ENCODE measurements at regions not wholly inside any gene's neighbourhood (a gene's known extent, or its start where the extent isn't known, plus 50 kb on each side); places are given as distances from the start of the nearest gene placed in this dataset.

GRCh38 chr1:14441302-14441741 is 157.2 kb upstream of the KAZN start:
- DNase-seq (ENCODE audit: low read depth), result no peak

- DNase-seq (ENCODE audit: low read depth), result no peak
Measured at GRCh38 chr1:14442669-14443068, 155.8 kb upstream of the KAZN start.

- DNase-seq (ENCODE audit: low read depth), result no peak
Measured at GRCh38 chr1:14443164-14443787, 155.2 kb upstream of the KAZN start.

- DNase-seq (ENCODE audit: low read depth), result no peak
Measured at GRCh38 chr1:14451217-14451616, 147.3 kb upstream of the KAZN start.

- DNase-seq (ENCODE audit: low read depth), result no peak
Measured at GRCh38 chr1:14452551-14452950, 145.9 kb upstream of the KAZN start.

GRCh38 chr1:14460173-14460572 is 138.3 kb upstream of the KAZN start:
- no peak for DNase-seq (ENCODE audit: low read depth)

GRCh38 chr1:14462851-14463250 is 135.6 kb upstream of the KAZN start:
- DNase-seq (ENCODE audit: low read depth), result no peak

- DNase-seq (ENCODE audit: low read depth), result no peak
Measured at GRCh38 chr1:14466006-14466405, 132.5 kb upstream of the KAZN start.

- no peak for DNase-seq (ENCODE audit: low read depth)
Measured at GRCh38 chr1:14467112-14467511, 131.4 kb upstream of the KAZN start.

- no peak for DNase-seq (ENCODE audit: low read depth)
Measured at GRCh38 chr1:14468751-14469150, 129.7 kb upstream of the KAZN start.

- no peak for DNase-seq (ENCODE audit: low read depth)
Measured at GRCh38 chr1:14470802-14471201, 127.7 kb upstream of the KAZN start.

GRCh38 chr1:14474856-14475255 is 123.6 kb upstream of the KAZN start:
- DNase-seq (ENCODE audit: low read depth), result no peak

GRCh38 chr1:14476170-14476955 is 122.1 kb upstream of the KAZN start:
- DNase-seq (ENCODE audit: low read depth), result no peak

GRCh38 chr1:14478120-14478519 is 120.4 kb upstream of the KAZN start:
- no peak for DNase-seq (ENCODE audit: low read depth)

- no peak for DNase-seq (ENCODE audit: low read depth)
Measured at GRCh38 chr1:14479865-14480264, 118.6 kb upstream of the KAZN start.

GRCh38 chr1:14482784-14483450 is 115.6 kb upstream of the KAZN start:
- DNase-seq (ENCODE audit: low read depth), result no peak

GRCh38 chr1:14485285-14485684 is 113.2 kb upstream of the KAZN start:
- DNase-seq (ENCODE audit: low read depth), result no peak

GRCh38 chr1:14486401-14487201 is 111.9 kb upstream of the KAZN start:
- DNase-seq (ENCODE audit: low read depth), result no peak

GRCh38 chr1:14487671-14488070 is 110.8 kb upstream of the KAZN start:
- DNase-seq (ENCODE audit: low read depth), result no peak

- DNase-seq (ENCODE audit: low read depth), result no peak
Measured at GRCh38 chr1:14494911-14495310, 103.6 kb upstream of the KAZN start.

GRCh38 chr1:14495381-14495780 is 103.1 kb upstream of the KAZN start:
- no peak for DNase-seq (ENCODE audit: low read depth)

- DNase-seq (ENCODE audit: low read depth), result no peak
Measured at GRCh38 chr1:14495996-14496395, 102.5 kb upstream of the KAZN start.

Measured in stimulated activated CD4-positive, alpha-beta T cell treated with anti-CD3 and anti-CD28 coated beads, Interleukin-2, amount 100 ng/mL, for 4 hours (primary cell).